ENCODE measurements at regions not wholly inside any gene's neighbourhood (a gene's known extent, or its start where the extent isn't known, plus 50 kb on each side); places are given as distances from the start of the nearest gene placed in this dataset.

GRCh38 chrX:39827951-39828350 lies 269.8 kb downstream of the BCOR start:
- Histone ChIP-seq H3K79me2 (ENCODE audit: insufficient read depth, low read length) (no peaks in the 10 kb centered on the region), H3K27me3 (ENCODE audit: insufficient read depth, low read length) (0 out of 2 replicates have a peak, but pooled peaks cover 4% of the 10 kb centered on the region), H3F3A (ENCODE audit: insufficient read depth, low read length) (no peaks in the 10 kb centered on the region), H4K20me1 (ENCODE audit: insufficient read depth, low read length) (no peaks in the 10 kb centered on the region), H3K27ac (ENCODE audit: low read depth, low read length, poor library complexity, severe bottlenecking) (no peak overlapping the region), H3K9ac (ENCODE audit: low read length) (no peak overlapping the region), H2AFZ (ENCODE audit: low read length) (no peak overlapping the region), H3K4me3 (ENCODE audit: low read depth, low read length, poor library complexity, severe bottlenecking) (no peak overlapping the region), H3K4me2 (ENCODE audit: low read length) (no peak overlapping the region; the same call in 1 of the 2 replicates), H3K9me2 (ENCODE audit: low read depth, low read length) (no peaks in the 10 kb centered on the region), H3K4me1 (ENCODE audit: insufficient read depth, low read length, severe bottlenecking) (peaks cover 11% of the 10 kb centered on the region), H3K9me3 (ENCODE audit: low read length) (no peaks in the 10 kb centered on the region), H3K36me3 (ENCODE audit: insufficient read depth, low read length) (no peaks in the 10 kb centered on the region; the same call in 1 of the 2 replicates)
- TF ChIP-seq EZH2 (IDR thresholded peaks at IDR 0.05; ENCODE audit: borderline replicate concordance, low read length) (no peak), CTCF (IDR thresholded peaks at IDR 0.05; ENCODE audit: low read length) (no peak)

DNA sequence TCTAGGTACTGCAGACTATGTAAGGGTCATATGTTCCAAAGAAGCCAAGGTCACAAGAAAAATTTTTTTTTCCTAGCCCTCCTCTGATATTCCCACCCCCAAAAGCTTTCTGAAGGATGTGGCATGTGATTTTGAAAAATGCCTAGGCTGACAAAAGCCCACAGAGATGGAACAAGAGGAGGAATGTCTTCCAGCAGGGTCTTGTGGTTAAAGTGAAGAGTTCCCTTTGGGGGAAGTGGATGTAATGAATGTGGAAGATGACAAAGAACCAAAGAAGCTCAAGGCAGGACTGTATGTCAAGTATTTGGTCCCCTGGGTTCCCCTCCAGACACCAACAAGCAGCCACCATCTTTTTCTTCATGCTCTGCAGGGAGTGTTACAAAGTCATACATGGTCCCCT lies 268.8 kb downstream of the BCOR start:
- no peaks in the 10 kb centered on the region; the same call in 1 of the 2 replicates for H3K36me3 ChIP-seq (ENCODE audit: insufficient read depth, low read length)
- peaks cover 11% of the 10 kb centered on the region for H3K4me1 ChIP-seq (ENCODE audit: insufficient read depth, low read length, severe bottlenecking)
- H3K79me2 ChIP-seq (ENCODE audit: insufficient read depth, low read length): no peaks in the 10 kb centered on the region
- H3K9me3 ChIP-seq (ENCODE audit: low read length): no peaks in the 10 kb centered on the region
- no peak overlapping the region for H3K4me3 ChIP-seq (ENCODE audit: low read depth, low read length, poor library complexity, severe bottlenecking)
- H3F3A ChIP-seq (ENCODE audit: insufficient read depth, low read length): no peaks in the 10 kb centered on the region
- H3K9me2 ChIP-seq (ENCODE audit: low read depth, low read length): no peaks in the 10 kb centered on the region
- TF ChIP-seq EZH2 (IDR thresholded peaks at IDR 0.05; ENCODE audit: borderline replicate concordance, low read length) (no peak), CTCF (IDR thresholded peaks at IDR 0.05; ENCODE audit: low read length) (no peak)
- no peak overlapping the region for H2AFZ ChIP-seq (ENCODE audit: low read length)
- H3K27ac ChIP-seq (ENCODE audit: low read depth, low read length, poor library complexity, severe bottlenecking): no peak overlapping the region
- no peak overlapping the region for H3K9ac ChIP-seq (ENCODE audit: low read length)
- no peaks in the 10 kb centered on the region for H4K20me1 ChIP-seq (ENCODE audit: insufficient read depth, low read length)
- H3K27me3 ChIP-seq (ENCODE audit: insufficient read depth, low read length): 0 out of 2 replicates have a peak, but pooled peaks cover 4% of the 10 kb centered on the region
- H3K4me2 ChIP-seq (ENCODE audit: low read length): no peak overlapping the region

DNA sequence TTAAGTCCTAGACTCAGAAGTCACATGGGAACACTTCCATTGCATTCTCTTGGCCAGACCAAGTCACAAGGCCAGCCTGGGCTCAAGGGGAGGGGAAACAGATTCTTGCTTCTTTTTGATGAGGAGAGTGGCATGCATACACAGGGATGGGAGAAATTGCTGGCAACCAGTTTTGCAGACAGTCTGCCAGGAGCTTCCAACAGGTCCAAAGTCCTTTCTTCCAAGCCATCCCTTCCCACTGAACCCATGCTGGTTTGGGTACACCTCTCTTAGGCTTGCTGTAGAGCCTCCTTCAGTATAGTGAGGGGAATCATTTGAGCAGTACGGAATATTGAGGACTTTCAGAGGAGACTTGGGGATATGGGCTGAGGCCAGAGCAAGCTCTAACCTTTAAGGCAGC lies 267.8 kb downstream of the BCOR start:
- no peaks in the 10 kb centered on the region for H3K9me2 ChIP-seq (ENCODE audit: low read depth, low read length)
- H2AFZ ChIP-seq (ENCODE audit: low read length): no peak overlapping the region
- no peaks in the 10 kb centered on the region for H3K79me2 ChIP-seq (ENCODE audit: insufficient read depth, low read length)
- no peak overlapping the region for H3K4me2 ChIP-seq (ENCODE audit: low read length)
- no peak overlapping the region for H3K27ac ChIP-seq (ENCODE audit: low read depth, low read length, poor library complexity, severe bottlenecking)
- H3K36me3 ChIP-seq (ENCODE audit: insufficient read depth, low read length): no peaks in the 10 kb centered on the region; the same call in 1 of the 2 replicates
- H3K9me3 ChIP-seq (ENCODE audit: low read length): no peaks in the 10 kb centered on the region
- H3K4me3 ChIP-seq (ENCODE audit: low read depth, low read length, poor library complexity, severe bottlenecking): no peak overlapping the region
- no peaks in the 10 kb centered on the region for H4K20me1 ChIP-seq (ENCODE audit: insufficient read depth, low read length)
- TF ChIP-seq CTCF (IDR thresholded peaks at IDR 0.05; ENCODE audit: low read length) (no peak), EZH2 (IDR thresholded peaks at IDR 0.05; ENCODE audit: borderline replicate concordance, low read length) (no peak)
- H3F3A ChIP-seq (ENCODE audit: insufficient read depth, low read length): no peaks in the 10 kb centered on the region
- H3K9ac ChIP-seq (ENCODE audit: low read length): no peak overlapping the region
- peaks cover 11% of the 10 kb centered on the region for H3K4me1 ChIP-seq (ENCODE audit: insufficient read depth, low read length, severe bottlenecking)
- 0 out of 2 replicates have a peak, but pooled peaks cover 4% of the 10 kb centered on the region for H3K27me3 ChIP-seq (ENCODE audit: insufficient read depth, low read length)
